ENCODE measurements at regions not wholly inside any gene's neighbourhood (a gene's known extent, or its start where the extent isn't known, plus 50 kb on each side); places are given as distances from the start of the nearest gene placed in this dataset.

GRCh38 chr16:9338068-9338467 is 246.6 kb downstream of the HAPSTR1 start:
- Histone ChIP-seq H3K14ac (ENCODE audit: low read length) (no peak overlapping the region), H3K4me1 (ENCODE audit: control insufficient read depth in 1 of 2, insufficient read depth in 2 of 2, low read length in 2 of 2) (no peaks in the 10 kb centered on the region), H2AFZ (ENCODE audit: insufficient read depth, low read length, poor library complexity) (no peak overlapping the region), H2BK5ac (ENCODE audit: low read depth, low read length, poor library complexity) (no peak overlapping the region), H3K79me2 (ENCODE audit: control insufficient read depth, insufficient read depth, low read length, poor library complexity) (no peaks in the 10 kb centered on the region), H2AK5ac (ENCODE audit: low read length) (no peak overlapping the region), H3K4me2 (ENCODE audit: low read length) (no peak overlapping the region), H4K12ac (ENCODE audit: low read depth, low read length) (no peak overlapping the region), H3K23ac (ENCODE audit: low read length) (no peak overlapping the region), H4K8ac (ENCODE audit: low read depth, low read length) (no peak overlapping the region), H3K9me3 (ENCODE audit: insufficient read depth, low read depth, low read length) (no peaks in the 10 kb centered on the region), H3K18ac (ENCODE audit: low read length) (no peak overlapping the region), H4K91ac (ENCODE audit: low read depth, low read length) (no peak overlapping the region), H3K27me3 (ENCODE audit: insufficient read depth, low read length) (no peaks in the 10 kb centered on the region), H3K4me3 (ENCODE audit: low read depth, low read length) (no peak overlapping the region), H3K4ac (ENCODE audit: low read depth, low read length) (no peak overlapping the region), H3K9ac (ENCODE audit: low read length) (no peak overlapping the region), H2BK120ac (ENCODE audit: insufficient read depth, low read length, poor library complexity) (no peak overlapping the region), H3K27ac (ENCODE audit: low read depth, low read length) (no peak overlapping the region), H3K36me3 (ENCODE audit: control insufficient read depth in 1 of 2, insufficient read depth in 2 of 2, low read length in 2 of 2) (no peaks in the 10 kb centered on the region), H2BK12ac (ENCODE audit: low read length) (no peak overlapping the region), H3K79me1 (ENCODE audit: low read length) (no peaks in the 10 kb centered on the region)
- WGBS (ENCODE audit: extremely low coverage, insufficient coverage, insufficient read length): no CpG with 5 or more reads among the region's 2 CpGs
- no peak for DNase-seq

GRCh38 chr16:9338510-9338909 is 247.1 kb downstream of the HAPSTR1 start:
- Histone ChIP-seq H3K79me2 (ENCODE audit: control insufficient read depth, insufficient read depth, low read length, poor library complexity) (no peaks in the 10 kb centered on the region), H3K4me1 (ENCODE audit: control insufficient read depth in 1 of 2, insufficient read depth in 2 of 2, low read length in 2 of 2) (no peaks in the 10 kb centered on the region), H3K9ac (ENCODE audit: low read length) (no peak overlapping the region), H3K27me3 (ENCODE audit: insufficient read depth, low read length) (no peaks in the 10 kb centered on the region), H4K91ac (ENCODE audit: low read depth, low read length) (no peak overlapping the region), H3K23ac (ENCODE audit: low read length) (no peak overlapping the region), H3K9me3 (ENCODE audit: insufficient read depth, low read depth, low read length) (no peaks in the 10 kb centered on the region), H2BK120ac (ENCODE audit: insufficient read depth, low read length, poor library complexity) (no peak overlapping the region), H3K4me3 (ENCODE audit: low read depth, low read length) (no peak overlapping the region), H3K18ac (ENCODE audit: low read length) (no peak overlapping the region), H3K27ac (ENCODE audit: low read depth, low read length) (no peak overlapping the region), H2AFZ (ENCODE audit: insufficient read depth, low read length, poor library complexity) (no peak overlapping the region), H3K79me1 (ENCODE audit: low read length) (no peaks in the 10 kb centered on the region), H2BK5ac (ENCODE audit: low read depth, low read length, poor library complexity) (no peak overlapping the region), H3K4ac (ENCODE audit: low read depth, low read length) (no peak overlapping the region), H3K36me3 (ENCODE audit: control insufficient read depth in 1 of 2, insufficient read depth in 2 of 2, low read length in 2 of 2) (no peaks in the 10 kb centered on the region), H3K14ac (ENCODE audit: low read length) (no peak overlapping the region), H2AK5ac (ENCODE audit: low read length) (no peak overlapping the region), H2BK12ac (ENCODE audit: low read length) (no peak overlapping the region), H4K12ac (ENCODE audit: low read depth, low read length) (no peak overlapping the region), H3K4me2 (ENCODE audit: low read length) (no peak overlapping the region), H4K8ac (ENCODE audit: low read depth, low read length) (no peak overlapping the region)
- DNase-seq: no peak
- WGBS (ENCODE audit: extremely low coverage, insufficient coverage, insufficient read length): no CpG with 5 or more reads among the region's 4 CpGs

- Histone ChIP-seq H3K23ac (ENCODE audit: low read length) (no peak overlapping the region), H4K8ac (ENCODE audit: low read depth, low read length) (no peak overlapping the region), H2AFZ (ENCODE audit: insufficient read depth, low read length, poor library complexity) (no peak overlapping the region), H4K91ac (ENCODE audit: low read depth, low read length) (no peak overlapping the region), H3K4me3 (ENCODE audit: low read depth, low read length) (no peak overlapping the region), H3K9me3 (ENCODE audit: insufficient read depth, low read depth, low read length) (no peaks in the 10 kb centered on the region), H3K79me1 (ENCODE audit: low read length) (no peaks in the 10 kb centered on the region), H3K4me2 (ENCODE audit: low read length) (no peak overlapping the region), H3K4me1 (ENCODE audit: control insufficient read depth in 1 of 2, insufficient read depth in 2 of 2, low read length in 2 of 2) (no peaks in the 10 kb centered on the region), H3K36me3 (ENCODE audit: control insufficient read depth in 1 of 2, insufficient read depth in 2 of 2, low read length in 2 of 2) (no peaks in the 10 kb centered on the region), H3K18ac (ENCODE audit: low read length) (no peak overlapping the region), H3K27ac (ENCODE audit: low read depth, low read length) (no peak overlapping the region), H2BK12ac (ENCODE audit: low read length) (no peak overlapping the region), H3K14ac (ENCODE audit: low read length) (no peak overlapping the region), H2AK5ac (ENCODE audit: low read length) (no peak overlapping the region), H3K27me3 (ENCODE audit: insufficient read depth, low read length) (no peaks in the 10 kb centered on the region), H2BK5ac (ENCODE audit: low read depth, low read length, poor library complexity) (no peak overlapping the region), H4K12ac (ENCODE audit: low read depth, low read length) (no peak overlapping the region), H3K9ac (ENCODE audit: low read length) (no peak overlapping the region), H3K4ac (ENCODE audit: low read depth, low read length) (no peak overlapping the region), H2BK120ac (ENCODE audit: insufficient read depth, low read length, poor library complexity) (no peak overlapping the region), H3K79me2 (ENCODE audit: control insufficient read depth, insufficient read depth, low read length, poor library complexity) (no peaks in the 10 kb centered on the region)
- no CpG with 5 or more reads among the region's 15 CpGs for WGBS (ENCODE audit: extremely low coverage, insufficient coverage, insufficient read length)
- no peak for DNase-seq
Measured at GRCh38 chr16:9340526-9341256, 249.2 kb downstream of the HAPSTR1 start.

- WGBS (ENCODE audit: extremely low coverage, insufficient coverage, insufficient read length): no CpG with 5 or more reads among the region's 6 CpGs
- no peaks in the 10 kb centered on the region for H3K79me2 ChIP-seq (ENCODE audit: control insufficient read depth, insufficient read depth, low read length, poor library complexity)
Measured at GRCh38 chr16:9343276-9343675, 251.8 kb downstream of the HAPSTR1 start.

More at GRCh38 chr16:9343276-9343675, 251.8 kb downstream of the HAPSTR1 start:
- H4K91ac ChIP-seq (ENCODE audit: low read depth, low read length): no peak overlapping the region
- H2BK5ac ChIP-seq (ENCODE audit: low read depth, low read length, poor library complexity): no peak overlapping the region
- no peaks in the 10 kb centered on the region for H3K79me1 ChIP-seq (ENCODE audit: low read length)
- H4K12ac ChIP-seq (ENCODE audit: low read depth, low read length): no peak overlapping the region
- no peaks in the 10 kb centered on the region for H3K36me3 ChIP-seq (ENCODE audit: control insufficient read depth in 1 of 2, insufficient read depth in 2 of 2, low read length in 2 of 2)
- no peaks in the 10 kb centered on the region for H3K4me1 ChIP-seq (ENCODE audit: control insufficient read depth in 1 of 2, insufficient read depth in 2 of 2, low read length in 2 of 2)
- no peak overlapping the region for H2BK120ac ChIP-seq (ENCODE audit: insufficient read depth, low read length, poor library complexity)
- DNase-seq: no peak
- H3K4ac ChIP-seq (ENCODE audit: low read depth, low read length): no peak overlapping the region
- no peak overlapping the region for H3K4me2 ChIP-seq (ENCODE audit: low read length)
- H3K27ac ChIP-seq (ENCODE audit: low read depth, low read length): no peak overlapping the region
- no peaks in the 10 kb centered on the region for H3K27me3 ChIP-seq (ENCODE audit: insufficient read depth, low read length)
- H2AK5ac ChIP-seq (ENCODE audit: low read length): no peak overlapping the region
- no peak overlapping the region for H2AFZ ChIP-seq (ENCODE audit: insufficient read depth, low read length, poor library complexity)
- no peak overlapping the region for H3K9ac ChIP-seq (ENCODE audit: low read length)
- H3K14ac ChIP-seq (ENCODE audit: low read length): no peak overlapping the region
- no peak overlapping the region for H4K8ac ChIP-seq (ENCODE audit: low read depth, low read length)
- no peak overlapping the region for H2BK12ac ChIP-seq (ENCODE audit: low read length)
- no peak overlapping the region for H3K23ac ChIP-seq (ENCODE audit: low read length)
- H3K9me3 ChIP-seq (ENCODE audit: insufficient read depth, low read depth, low read length): no peaks in the 10 kb centered on the region
- H3K18ac ChIP-seq (ENCODE audit: low read length): no peak overlapping the region
- no peak overlapping the region for H3K4me3 ChIP-seq (ENCODE audit: low read depth, low read length)
